Activated naive CD4-positive, alpha-beta T cell treated with anti-CD3 and anti-CD28 coated beads, Interleukin-2, amount 10 ng/mL, durations not matched to agents 7 days and 5 days (primary cell): ENCODE measurements at regions not wholly inside any gene's neighbourhood (a gene's known extent, or its start where the extent isn't known, plus 50 kb on each side); places are given as distances from the start of the nearest gene placed in this dataset.

Source experiments
- CTCF ChIA-PET: fragments of 350-600 bp; sonication (Branson Sonifier 250); formaldehyde crosslinking; loops from one replicate; lab custom pipeline; 2021; ENCODE audit warnings: antibody characterized with exemption; lab: Charles Lee
- DNase-seq: peaks from one replicate; pipeline ENCODE4 v3.0.0-alpha.2; 2020
- H3K27ac Mint-ChIP-seq: one replicate; pipeline ENCODE4 v1.8.0; 2021; ENCODE audit warnings: mild to moderate bottlenecking, moderate library complexity, mixed read lengths
- H3K27me3 Mint-ChIP-seq: one replicate; pipeline ENCODE4 v1.8.0; 2021; ENCODE audit warnings: mild to moderate bottlenecking, mixed read lengths
- H3K36me3 Mint-ChIP-seq: one replicate; pipeline ENCODE4 v1.8.0; 2021; ENCODE audit warnings: mixed read lengths
- H3K4me1 Mint-ChIP-seq: one replicate; pipeline ENCODE4 v1.8.0; 2021; ENCODE audit warnings: mixed read lengths
- H3K4me3 Mint-ChIP-seq: one replicate; pipeline ENCODE4 v1.8.0; 2021; ENCODE audit warnings: mild to moderate bottlenecking, moderate library complexity, mixed read lengths
- H3K9me3 Mint-ChIP-seq: one replicate; pipeline ENCODE4 v1.8.0; 2021; ENCODE audit warnings: mixed read lengths

DNA sequence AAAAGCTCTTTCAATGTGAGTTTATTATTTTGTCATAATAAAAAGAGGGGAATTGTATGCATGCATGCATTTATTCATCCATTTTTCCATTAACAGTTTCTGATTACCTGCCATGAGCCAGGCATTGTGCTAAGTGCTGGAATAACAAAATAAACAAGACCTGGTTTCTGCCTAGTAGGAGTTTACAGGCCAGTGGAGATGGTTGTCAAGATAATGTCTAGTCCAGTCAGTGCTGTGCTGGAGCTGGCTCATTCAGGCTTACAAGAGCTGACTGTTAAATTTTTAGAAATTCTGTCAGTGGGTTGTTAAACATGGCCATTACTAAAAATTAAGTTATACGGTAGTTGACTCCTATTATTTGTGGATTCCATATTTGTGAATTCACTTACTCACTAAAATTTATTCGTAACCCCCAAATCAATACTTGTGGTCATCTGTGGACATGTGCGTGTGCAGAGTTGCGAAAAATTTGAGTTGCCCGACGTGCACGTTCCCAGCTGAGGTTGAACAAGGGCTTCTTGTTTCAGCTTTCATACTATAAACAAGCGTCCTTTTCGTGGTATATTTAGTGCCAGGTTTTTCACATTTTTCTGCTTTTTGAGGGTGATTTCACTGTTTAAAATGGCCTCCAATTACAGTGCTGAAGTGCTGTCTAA, 172.3 kb upstream of the RPS6KA3 start:
- CTCF ChIA-PET = interaction anchor here (0.9 to 4.9 kb wide), 2 partner anchors 23 to 186 kb away, joined by 3 to 22 read pairs; no protein-coding TSS in a partner anchor
- H3K27ac Mint-ChIP-seq = peak overlapping the region; percentile 97
- H3K36me3 Mint-ChIP-seq = peaks cover 1% of the 10 kb centered on the region
- H3K27me3 Mint-ChIP-seq = peaks cover 3% of the 10 kb centered on the region
- no peak for DNase-seq
- H3K4me3 Mint-ChIP-seq = no peak overlapping the region
- no peaks in the 10 kb centered on the region for H3K9me3 Mint-ChIP-seq
- H3K4me1 Mint-ChIP-seq = peaks cover 70% of the 10 kb centered on the region

DNA sequence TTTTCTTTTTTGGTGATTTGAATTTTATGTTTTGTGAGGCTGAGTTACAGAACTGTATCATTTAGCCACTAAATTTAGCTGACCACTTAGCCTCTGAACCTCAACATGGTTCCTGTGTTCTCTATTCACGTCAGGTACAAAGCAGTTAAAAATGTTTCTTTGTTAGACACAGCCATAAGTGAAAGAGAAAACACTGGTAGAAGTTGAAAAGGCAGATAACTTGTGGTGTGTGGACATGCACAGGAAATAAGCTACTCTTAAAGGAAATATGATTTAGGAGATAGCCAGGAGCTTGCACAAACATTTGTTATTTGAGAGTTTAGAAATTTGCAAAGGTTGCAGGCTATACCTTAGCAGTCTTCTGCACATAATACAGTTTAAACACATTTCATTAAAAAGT, 171.0 kb upstream of the RPS6KA3 start:
- no peaks in the 10 kb centered on the region for H3K9me3 Mint-ChIP-seq
- CTCF ChIA-PET = interaction anchor here (1.1 to 4.9 kb wide), 2 partner anchors 12 to 184 kb away, joined by 4 to 22 read pairs; no protein-coding TSS in a partner anchor

DNA sequence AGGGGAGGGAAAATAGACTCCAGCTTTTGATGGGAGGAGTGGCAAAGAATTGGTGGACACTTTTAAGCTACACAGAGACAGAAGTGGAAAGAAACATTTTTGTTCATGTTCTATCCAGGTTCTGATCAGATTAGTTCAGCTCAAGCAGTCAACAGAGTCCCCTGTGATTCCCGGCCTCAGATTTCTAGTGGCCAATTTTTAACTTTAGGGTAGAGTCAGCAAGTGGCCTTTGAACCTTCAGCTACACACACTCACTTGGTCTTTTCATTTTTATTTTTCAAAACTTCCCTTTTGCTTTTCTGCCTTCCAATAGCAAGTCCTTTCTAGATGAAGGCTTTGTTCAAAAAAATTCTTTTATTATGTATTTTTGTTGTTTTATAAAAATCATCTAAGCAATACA, 169.2 kb upstream of the RPS6KA3 start:
- Mint-ChIP-seq H3K27ac (no peak overlapping the region), H3K4me1 (peaks cover 64% of the 10 kb centered on the region), H3K4me3 (no peak overlapping the region), H3K9me3 (no peaks in the 10 kb centered on the region), H3K27me3 (no peaks in the 10 kb centered on the region), H3K36me3 (peaks cover 1% of the 10 kb centered on the region)
- CTCF ChIA-PET = no interaction called here
- no peak for DNase-seq

More for the DNA sequence above, 171.0 kb upstream of the RPS6KA3 start:
- Mint-ChIP-seq H3K4me3 (peak overlapping the region; percentile 39), H3K36me3 (peaks cover 1% of the 10 kb centered on the region), H3K4me1 (peaks cover 77% of the 10 kb centered on the region), H3K27me3 (peaks cover 1% of the 10 kb centered on the region), H3K27ac (peak overlapping the region; percentile 97)
- DNase-seq = no peak

DNA sequence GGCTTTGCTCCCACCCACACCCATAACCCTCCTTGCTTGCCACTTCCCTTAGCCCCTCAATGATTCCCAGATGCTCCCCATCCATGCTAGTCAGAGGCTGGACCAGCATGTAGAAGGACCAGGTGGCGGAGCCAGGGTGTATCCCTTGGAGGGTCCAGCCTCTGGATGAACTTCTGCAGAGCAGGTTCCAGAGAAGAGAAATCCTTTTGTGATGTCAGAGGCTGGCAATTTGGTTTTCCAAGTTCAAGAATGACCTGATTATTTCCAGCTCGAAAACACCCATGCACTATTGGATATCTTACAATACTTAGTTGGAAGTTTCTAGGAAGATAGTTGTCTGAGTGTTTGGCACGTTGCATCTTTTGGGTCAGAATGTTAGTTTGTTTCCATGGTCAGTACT, 168.3 kb upstream of the RPS6KA3 start:
- H3K27ac Mint-ChIP-seq = no peak overlapping the region
- H3K4me1 Mint-ChIP-seq = peaks cover 56% of the 10 kb centered on the region
- no peak for DNase-seq
- CTCF ChIA-PET = no interaction called here
- H3K36me3 Mint-ChIP-seq = no peaks in the 10 kb centered on the region
- H3K9me3 Mint-ChIP-seq = no peaks in the 10 kb centered on the region
- no peaks in the 10 kb centered on the region for H3K27me3 Mint-ChIP-seq
- H3K4me3 Mint-ChIP-seq = no peak overlapping the region

DNA sequence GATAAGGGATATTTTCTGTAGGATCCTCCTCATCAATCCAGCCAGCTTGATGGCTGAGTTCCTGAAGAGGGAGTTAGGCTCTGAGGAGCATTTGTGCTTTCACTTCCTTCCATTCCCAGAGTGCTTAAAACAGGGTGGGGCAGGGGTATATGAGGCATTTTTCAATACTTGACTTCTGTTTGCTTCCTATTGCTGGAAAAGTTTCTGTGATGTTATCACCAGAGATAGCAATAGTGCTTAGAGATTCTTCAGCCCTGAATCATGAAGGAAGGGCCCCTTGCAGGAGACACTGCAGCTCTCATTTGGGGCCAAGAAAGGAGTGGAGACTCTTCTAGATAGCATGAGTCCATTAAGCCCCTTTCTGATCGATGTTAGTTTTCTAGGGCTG, 166.7 kb upstream of the RPS6KA3 start:
- DNase-seq = no peak
- H3K4me3 Mint-ChIP-seq = no peak overlapping the region
- no peaks in the 10 kb centered on the region for H3K27me3 Mint-ChIP-seq
- H3K9me3 Mint-ChIP-seq = no peaks in the 10 kb centered on the region
- CTCF ChIA-PET = no interaction called here
- peaks cover 48% of the 10 kb centered on the region for H3K4me1 Mint-ChIP-seq
- H3K27ac Mint-ChIP-seq = peak overlapping the region; percentile 85
- H3K36me3 Mint-ChIP-seq = no peaks in the 10 kb centered on the region

DNA sequence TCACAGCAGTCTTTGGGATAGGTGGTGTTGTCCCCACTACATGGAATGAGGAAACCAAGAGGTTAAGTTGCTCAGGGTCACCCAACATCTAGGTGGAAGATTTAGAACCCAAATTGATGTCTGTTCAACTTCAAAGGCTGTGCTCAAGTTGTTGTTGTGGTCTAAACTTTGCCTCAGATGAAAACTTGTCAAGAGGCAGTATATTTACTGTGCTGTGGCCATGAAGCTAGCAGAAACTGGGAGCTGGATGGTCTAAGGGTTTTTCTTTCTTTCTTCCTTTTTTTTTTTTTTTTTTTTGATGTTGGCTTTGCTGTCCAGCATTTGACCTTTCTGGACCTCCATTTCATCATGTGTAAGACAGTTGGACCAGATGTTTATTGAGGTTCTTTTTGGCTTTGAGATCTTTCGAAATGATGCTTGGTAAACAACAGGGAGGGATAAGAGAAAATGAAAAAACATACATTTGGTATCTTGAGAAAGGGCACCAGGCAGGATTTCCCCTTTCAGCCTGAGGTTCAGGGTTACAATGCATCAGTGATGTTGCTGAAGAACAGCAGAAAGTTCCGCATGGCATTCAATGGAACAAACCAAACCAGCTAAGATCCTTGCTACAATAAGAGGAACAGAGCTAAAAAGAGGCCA, 166.2 kb upstream of the RPS6KA3 start:
- no peak overlapping the region for H3K4me3 Mint-ChIP-seq
- CTCF ChIA-PET = no interaction called here
- no peaks in the 10 kb centered on the region for H3K9me3 Mint-ChIP-seq
- H3K27me3 Mint-ChIP-seq = no peaks in the 10 kb centered on the region
- no peaks in the 10 kb centered on the region for H3K36me3 Mint-ChIP-seq
- no peak for DNase-seq
- peaks cover 43% of the 10 kb centered on the region for H3K4me1 Mint-ChIP-seq
- H3K27ac Mint-ChIP-seq = peak overlapping the region; percentile 85

DNA sequence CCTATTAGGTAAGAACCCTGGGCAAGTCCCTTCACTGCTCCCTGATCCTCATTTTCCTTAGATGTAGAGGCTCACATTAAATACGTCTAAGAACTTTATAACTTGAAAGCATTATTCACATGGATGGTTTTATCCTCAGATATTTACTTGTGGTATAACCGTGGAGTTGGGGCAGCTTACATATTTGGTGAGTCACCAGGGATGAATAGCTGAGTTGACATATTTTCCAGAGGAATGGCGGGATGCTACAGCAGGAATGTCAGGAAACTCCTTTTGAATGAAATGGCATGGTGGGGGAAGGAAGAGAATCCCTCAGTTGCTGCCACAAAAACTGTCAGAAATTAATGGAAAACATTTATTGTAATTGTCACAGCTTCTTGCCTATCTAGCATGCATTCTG, 165.3 kb upstream of the RPS6KA3 start:
- Mint-ChIP-seq H3K4me1 (peaks cover 35% of the 10 kb centered on the region), H3K27ac (no peak overlapping the region), H3K27me3 (no peaks in the 10 kb centered on the region), H3K4me3 (no peak overlapping the region), H3K36me3 (no peaks in the 10 kb centered on the region), H3K9me3 (no peaks in the 10 kb centered on the region)
- CTCF ChIA-PET = no interaction called here
- no peak for DNase-seq

DNA sequence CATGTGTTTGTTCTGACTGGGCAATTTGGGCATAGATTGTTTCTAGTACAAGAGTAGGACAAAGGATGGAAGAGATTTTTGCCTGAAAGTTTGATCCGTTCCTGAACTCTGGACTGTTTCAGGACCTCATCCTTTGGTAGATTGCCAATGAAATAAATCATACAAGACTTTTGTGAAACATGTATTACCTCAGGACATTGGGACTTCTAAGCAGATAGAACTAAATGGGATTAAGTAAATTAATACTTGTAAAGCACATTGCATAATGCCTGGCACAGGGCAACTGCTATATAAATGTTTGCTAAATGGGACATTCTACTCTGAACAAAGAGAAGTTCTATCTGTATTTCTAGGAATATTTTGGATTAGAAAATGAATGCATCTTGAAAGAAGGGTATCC, 164.8 kb upstream of the RPS6KA3 start:
- Mint-ChIP-seq H3K4me3 (no peak overlapping the region), H3K9me3 (no peaks in the 10 kb centered on the region), H3K4me1 (peaks cover 31% of the 10 kb centered on the region), H3K27ac (no peak overlapping the region), H3K36me3 (no peaks in the 10 kb centered on the region), H3K27me3 (no peaks in the 10 kb centered on the region)
- CTCF ChIA-PET = no interaction called here
- no peak for DNase-seq

DNA sequence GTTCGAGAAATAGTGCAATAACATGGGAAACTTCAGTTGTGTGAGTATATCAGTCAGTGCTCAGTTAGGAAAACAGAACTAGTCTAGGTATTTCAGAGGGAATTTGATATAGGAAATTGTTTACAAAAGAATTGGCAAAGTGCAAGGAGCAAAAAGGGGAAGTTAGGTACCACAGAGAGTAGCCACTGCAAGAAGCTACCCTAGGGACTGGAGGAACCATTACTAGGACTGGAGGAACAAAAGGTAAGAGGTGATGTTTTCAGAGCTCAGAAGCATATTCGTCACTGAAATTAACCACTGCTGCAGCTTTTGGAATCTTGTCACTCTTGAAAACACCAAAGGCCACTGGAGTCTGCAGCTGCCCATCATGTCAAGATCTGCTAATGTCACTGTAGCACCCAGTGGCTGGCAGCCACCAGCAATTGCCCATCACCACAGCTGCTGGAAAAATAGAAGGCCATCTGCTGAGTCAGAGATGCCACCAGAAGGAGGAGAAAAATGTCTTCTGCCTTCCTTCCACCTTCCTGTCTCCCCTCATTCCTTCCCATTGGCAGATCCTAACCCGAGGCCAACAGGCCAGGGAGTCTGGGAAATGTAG, 160.6 kb upstream of the RPS6KA3 start:
- no peaks in the 10 kb centered on the region for H3K36me3 Mint-ChIP-seq
- CTCF ChIA-PET = no interaction called here
- H3K27ac Mint-ChIP-seq = no peak overlapping the region
- no peak overlapping the region for H3K4me3 Mint-ChIP-seq
- DNase-seq = no peak
- H3K27me3 Mint-ChIP-seq = no peaks in the 10 kb centered on the region
- H3K9me3 Mint-ChIP-seq = no peaks in the 10 kb centered on the region
- peaks cover under 1% of the 10 kb centered on the region for H3K4me1 Mint-ChIP-seq

DNA sequence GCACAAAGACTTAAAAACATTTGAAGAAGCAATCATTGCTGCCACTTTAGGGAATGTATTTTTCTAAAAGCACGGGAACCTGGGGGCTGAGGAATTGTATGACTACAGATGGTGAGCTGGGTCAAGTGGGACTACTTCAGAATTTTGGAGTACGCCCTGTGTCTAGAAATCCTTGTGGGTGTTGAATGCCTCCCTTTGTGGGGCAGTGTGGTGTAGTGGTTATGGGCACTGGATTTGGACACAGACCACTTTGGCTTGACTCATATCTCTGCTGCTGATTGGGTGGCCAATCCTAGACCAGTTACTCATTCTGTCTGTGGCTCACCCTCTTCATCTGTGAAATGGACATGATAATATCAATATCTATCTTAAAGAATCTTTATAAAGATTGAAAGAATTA, 155.0 kb upstream of the RPS6KA3 start:
- H3K36me3 Mint-ChIP-seq = no peaks in the 10 kb centered on the region
- peaks cover 22% of the 10 kb centered on the region for H3K4me1 Mint-ChIP-seq
- H3K9me3 Mint-ChIP-seq = no peaks in the 10 kb centered on the region
- DNase-seq = no peak
- no peak overlapping the region for H3K4me3 Mint-ChIP-seq
- H3K27me3 Mint-ChIP-seq = no peaks in the 10 kb centered on the region
- CTCF ChIA-PET = no interaction called here
- H3K27ac Mint-ChIP-seq = no peak overlapping the region

DNA sequence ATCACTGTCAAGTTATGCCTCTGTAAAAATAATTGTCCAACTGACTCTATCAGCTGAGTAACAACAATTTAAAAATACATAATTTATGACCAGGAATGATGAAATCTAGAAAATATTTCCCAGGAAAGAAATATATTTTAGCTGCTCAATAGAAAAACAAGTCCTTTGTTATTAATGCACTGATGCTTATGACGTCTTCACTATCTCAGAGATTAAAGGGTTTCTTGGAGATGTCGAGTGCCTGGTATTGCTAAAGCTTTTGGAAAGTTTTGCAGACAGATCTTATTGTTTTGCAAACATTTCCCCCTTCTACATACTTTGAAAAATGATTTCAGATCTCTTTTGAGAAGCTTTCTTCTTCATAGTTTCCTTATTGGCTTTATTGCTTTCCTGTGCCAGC, 154.6 kb upstream of the RPS6KA3 start:
- DNase-seq = no peak
- no peaks in the 10 kb centered on the region for H3K36me3 Mint-ChIP-seq
- no peak overlapping the region for H3K27ac Mint-ChIP-seq
- CTCF ChIA-PET = no interaction called here
- H3K4me1 Mint-ChIP-seq = peaks cover 22% of the 10 kb centered on the region
- H3K9me3 Mint-ChIP-seq = no peaks in the 10 kb centered on the region
- no peaks in the 10 kb centered on the region for H3K27me3 Mint-ChIP-seq
- H3K4me3 Mint-ChIP-seq = no peak overlapping the region

DNA sequence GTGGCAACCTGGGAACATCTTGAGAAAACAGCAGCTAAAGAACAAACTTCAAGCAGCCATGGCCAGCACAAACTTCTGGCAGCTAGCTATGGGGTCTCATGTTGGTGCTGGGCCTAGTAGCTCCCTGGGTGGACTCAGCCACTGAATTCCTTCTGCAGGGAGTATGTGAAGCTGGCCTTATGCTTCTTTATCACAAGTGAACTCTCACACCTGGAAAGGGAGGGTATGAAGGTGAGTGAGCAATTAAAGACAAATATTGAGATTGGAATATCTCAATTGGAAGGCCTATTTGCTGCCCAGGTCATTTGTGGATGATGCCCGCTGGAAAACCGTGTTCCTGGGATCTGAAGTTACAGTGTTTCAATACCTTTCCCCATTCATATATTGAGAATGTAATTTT, 153.3 kb upstream of the RPS6KA3 start:
- no peaks in the 10 kb centered on the region for H3K36me3 Mint-ChIP-seq
- H3K27me3 Mint-ChIP-seq = no peaks in the 10 kb centered on the region
- CTCF ChIA-PET = no interaction called here
- no peak overlapping the region for H3K4me3 Mint-ChIP-seq
- peaks cover 24% of the 10 kb centered on the region for H3K4me1 Mint-ChIP-seq
- no peak overlapping the region for H3K27ac Mint-ChIP-seq
- no peaks in the 10 kb centered on the region for H3K9me3 Mint-ChIP-seq
- no peak for DNase-seq

DNA sequence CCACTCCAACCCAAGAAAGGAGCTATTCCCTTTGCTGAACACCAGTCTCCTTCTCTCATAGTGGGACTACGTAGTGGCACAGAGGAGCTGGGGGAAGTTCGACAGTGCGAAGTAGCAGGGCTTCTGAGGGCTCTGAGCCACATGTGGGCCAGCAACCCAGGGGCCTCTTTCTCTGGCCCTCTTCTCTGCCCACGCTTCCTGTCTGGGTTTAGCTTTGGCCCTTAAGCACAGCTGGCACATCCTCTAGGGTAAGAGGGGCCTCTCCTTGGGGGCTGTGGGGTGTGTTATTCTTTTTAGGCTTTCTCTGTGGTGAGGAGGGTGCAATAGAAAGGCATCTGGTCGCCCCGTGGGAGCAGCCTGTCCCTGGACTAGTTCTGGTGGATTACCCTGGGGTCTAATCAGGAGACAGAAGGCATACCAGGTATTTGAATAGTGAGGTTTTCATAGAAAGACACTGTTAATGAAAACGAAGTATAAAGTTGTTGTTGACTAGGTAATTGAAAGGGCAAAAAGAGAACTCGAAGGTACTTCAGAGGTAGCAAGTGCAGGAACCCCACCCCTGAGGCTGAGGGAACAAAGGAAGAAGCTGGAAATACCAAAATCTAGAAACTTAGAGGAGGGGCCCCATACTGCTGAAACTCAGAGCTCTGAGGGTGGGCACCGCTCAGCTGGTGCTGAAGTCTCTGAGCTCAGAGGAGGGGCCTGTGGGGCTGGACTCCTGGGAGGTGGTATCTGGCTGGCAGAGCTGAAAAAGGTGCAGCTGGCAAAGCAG, 151.9 kb upstream of the RPS6KA3 start:
- H3K27me3 Mint-ChIP-seq = no peaks in the 10 kb centered on the region
- peak overlapping the region; percentile 80 for H3K27ac Mint-ChIP-seq
- CTCF ChIA-PET = no interaction called here
- no peak overlapping the region for H3K4me3 Mint-ChIP-seq
- no peaks in the 10 kb centered on the region for H3K9me3 Mint-ChIP-seq
- H3K36me3 Mint-ChIP-seq = no peaks in the 10 kb centered on the region
- peaks cover 39% of the 10 kb centered on the region for H3K4me1 Mint-ChIP-seq
- no peak for DNase-seq

DNA sequence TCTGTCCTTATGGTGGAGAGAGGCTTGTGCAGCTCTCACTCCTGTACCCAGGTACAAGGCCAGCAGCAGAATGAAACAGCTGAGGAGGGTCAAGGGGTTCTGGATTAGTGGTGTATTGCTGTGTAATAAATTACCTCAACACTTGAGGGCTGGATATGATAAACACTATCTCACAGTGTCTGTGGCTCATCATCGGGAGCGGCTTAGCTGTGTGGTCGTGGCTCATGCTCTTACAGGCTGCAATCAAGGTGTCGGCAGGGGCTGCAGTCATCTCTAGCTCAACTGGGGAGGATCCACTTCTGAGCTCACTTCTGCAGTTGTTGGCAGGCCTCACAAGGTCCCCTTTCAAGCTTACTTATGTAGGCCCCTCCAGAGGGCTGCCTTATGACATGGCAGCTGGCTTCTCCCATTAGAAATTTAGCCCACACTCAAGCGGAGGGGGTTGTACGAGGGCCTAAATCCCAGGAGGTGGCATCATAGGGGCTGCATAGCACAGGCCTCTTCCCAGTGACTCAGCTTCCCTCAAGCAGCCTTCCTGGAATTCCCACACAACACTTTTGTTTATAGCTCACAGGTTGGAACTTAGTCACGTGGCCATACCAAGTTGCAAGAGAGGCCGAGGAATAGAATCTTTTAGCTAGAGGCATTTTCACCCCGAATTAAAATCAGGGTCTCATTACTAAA, 148.2 kb upstream of the RPS6KA3 start:
- no peak for DNase-seq
- Mint-ChIP-seq H3K4me1 (peaks cover 59% of the 10 kb centered on the region), H3K36me3 (peaks cover 4% of the 10 kb centered on the region), H3K27ac (no peak overlapping the region), H3K4me3 (no peak overlapping the region), H3K9me3 (peaks cover 4% of the 10 kb centered on the region), H3K27me3 (no peaks in the 10 kb centered on the region)
- CTCF ChIA-PET = interaction anchor here (1.1 to 1.3 kb wide), 3 partner anchors 15 to 28 kb away, joined by 3 read pairs; no protein-coding TSS in a partner anchor
